ENCODE measurements at regions not wholly inside any gene's neighbourhood (a gene's known extent, or its start where the extent isn't known, plus 50 kb on each side); places are given as distances from the start of the nearest gene placed in this dataset.
A peak's percentile ranks its signal among the peaks of the same experiment; 100 is the strongest.

GRCh38 chr2:215793747-215794595 is 219.4 kb downstream of the MREG start (continued):
- TF ChIP-seq ZNF263 (CRISPR knock-in tag; IDR thresholded peaks at IDR 0.05) (peak; percentile 29; the same call in 1 of the 2 replicates), NCOA2 (CRISPR knock-in tag; IDR thresholded peaks at IDR 0.05) (peak; percentile 99), ATF7-NPFF (CRISPR knock-in tag; IDR thresholded peaks at IDR 0.05; ENCODE audit: low read depth) (no peak), ZNF619 (CRISPR knock-in tag; IDR thresholded peaks at IDR 0.05) (no peak), ZNF678 (CRISPR knock-in tag; IDR thresholded peaks at IDR 0.05) (no peak), JDP2 (CRISPR knock-in tag; IDR thresholded peaks at IDR 0.05; ENCODE audit: borderline replicate concordance) (no peak), TBX3 (IDR thresholded peaks at IDR 0.05; ENCODE audit: borderline replicate concordance) (peak; percentile 91), EED (CRISPR knock-in tag; IDR thresholded peaks at IDR 0.05) (no peak), ZNF800 (CRISPR knock-in tag; IDR thresholded peaks at IDR 0.05) (peak; percentile 92), TSC22D2 (CRISPR knock-in tag; IDR thresholded peaks at IDR 0.05; ENCODE audit: borderline replicate concordance) (peak; percentile 66; the same call in 1 of the 2 replicates), YEATS4 (CRISPR knock-in tag; IDR thresholded peaks at IDR 0.05; ENCODE audit: borderline replicate concordance) (peak; percentile 62; the same call in 1 of the 2 replicates), ZNF276 (CRISPR knock-in tag; IDR thresholded peaks at IDR 0.05; ENCODE audit: low read depth) (no peak), SP1 (IDR thresholded peaks at IDR 0.05) (no peak), SP1 (CRISPR knock-in tag; IDR thresholded peaks at IDR 0.05) (no peak), SAFB2 (CRISPR knock-in tag; IDR thresholded peaks at IDR 0.05; ENCODE audit: borderline replicate concordance, low read depth) (no peak; the same call in 1 of the 2 replicates), SRSF4 (IDR thresholded peaks at IDR 0.05; ENCODE audit: low read depth, low read length, poor library complexity, severe bottlenecking) (no peak), MXI1 (IDR thresholded peaks at IDR 0.05; ENCODE audit: borderline replicate concordance, low read depth, low read length) (0 out of 3 replicates have a peak, but pooled peaks have one; percentile 13), MYPOP (CRISPR knock-in tag; IDR thresholded peaks at IDR 0.05) (no peak; the same call in 1 of the 2 replicates), KDM6A (CRISPR knock-in tag; IDR thresholded peaks at IDR 0.05; ENCODE audit: low read depth) (peak; percentile 70), ISL2 (CRISPR knock-in tag; IDR thresholded peaks at IDR 0.05) (peak; percentile 99), BCL6 (CRISPR knock-in tag; IDR thresholded peaks at IDR 0.05) (peak; percentile 99), ZMYM4 (CRISPR knock-in tag; IDR thresholded peaks at IDR 0.05) (peak; percentile 92), KDM2A (CRISPR knock-in tag; IDR thresholded peaks at IDR 0.05; ENCODE audit: borderline replicate concordance, low read depth) (no peak)

All from HepG2 (cell line).